OCI-LY1 (cell line): ENCODE measurements at regions not wholly inside any gene's neighbourhood (a gene's known extent, or its start where the extent isn't known, plus 50 kb on each side); places are given as distances from the start of the nearest gene placed in this dataset.

Experiments used
- H2AFZ ChIP-seq: fragments of 200-600 bp; sonication (generic), shearing (Covaris generic); 2 replicates; pipeline ENCODE4 v1.6.0; 2014; ENCODE audit warnings: antibody characterized with exemption, mild to moderate bottlenecking, low read length
- H3F3A ChIP-seq: fragments of 200-600 bp; sonication (generic), shearing (Covaris generic); 2 replicates; pipeline ENCODE4 v1.6.0; 2014; ENCODE audit warnings: mild to moderate bottlenecking, antibody characterized with exemption, low read length, moderate library complexity; ENCODE audit not compliant: insufficient read depth
- H3K27ac ChIP-seq: fragments of 200-600 bp; sonication (generic); 2 replicates; pipeline ENCODE4 v1.5.1; 2014; ENCODE audit warnings: low read length, mixed run types, mild to moderate bottlenecking, low read depth; ENCODE audit not compliant: poor library complexity, severe bottlenecking
- H3K27me3 ChIP-seq: fragments of 200-600 bp; sonication (generic); 2 replicates; pipeline ENCODE4 v1.6.0; 2014; ENCODE audit warnings: antibody characterized with exemption, mild to moderate bottlenecking, low read length, moderate library complexity; ENCODE audit not compliant: insufficient read depth
- H3K36me3 ChIP-seq: fragments of 200-600 bp; sonication (generic); 2 replicates; pipeline ENCODE4 v1.6.1; 2014; ENCODE audit warnings: mild to moderate bottlenecking, antibody characterized with exemption, low read length, moderate library complexity, mixed read lengths; ENCODE audit not compliant: insufficient read depth
- H3K4me1 ChIP-seq: fragments of 200-600 bp; sonication (generic); 2 replicates; pipeline ENCODE4 v1.5.1; 2014; ENCODE audit warnings: mild to moderate bottlenecking, low read length, moderate library complexity; ENCODE audit not compliant: insufficient read depth, severe bottlenecking
- H3K4me2 ChIP-seq: fragments of 200-600 bp; sonication (generic), shearing (Covaris generic); 2 replicates; pipeline ENCODE4 v1.6.1; 2014; ENCODE audit warnings: low read length
- H3K4me3 ChIP-seq: fragments of 200-600 bp; sonication (generic); 2 replicates; pipeline ENCODE4 v1.5.1; 2014; ENCODE audit warnings: low read length, low read depth, mild to moderate bottlenecking, mixed read lengths; ENCODE audit not compliant: poor library complexity, severe bottlenecking
- H3K79me2 ChIP-seq: fragments of 200-600 bp; shearing (Covaris generic); 2 replicates; pipeline ENCODE4 v1.6.1; 2016; ENCODE audit warnings: mixed run types, low read length, mixed read lengths; ENCODE audit not compliant: insufficient read depth
- H3K9ac ChIP-seq: fragments of 200-600 bp; sonication (generic), shearing (Covaris generic); 2 replicates; pipeline ENCODE4 v1.6.1; 2014; ENCODE audit warnings: mild to moderate bottlenecking, low read length, mixed read lengths
- H3K9me2 ChIP-seq: fragments of 200-600 bp; sonication (generic), shearing (Covaris generic); 2 replicates; pipeline ENCODE4 v1.6.1; 2014; ENCODE audit warnings: low read depth, mild to moderate bottlenecking, low read length, mixed read lengths
- H3K9me3 ChIP-seq: fragments of 200-600 bp; shearing (Covaris generic); 2 replicates; pipeline ENCODE4 v1.6.1; 2014; ENCODE audit warnings: low read length, mixed read lengths
- H4K20me1 ChIP-seq: fragments of 200-600 bp; sonication (generic), shearing (Covaris generic); 2 replicates; pipeline ENCODE4 v1.6.0; 2016; ENCODE audit warnings: mild to moderate bottlenecking, low read length; ENCODE audit not compliant: insufficient read depth
- CTCF ChIP-seq: fragments of 200-600 bp; sonication (generic), shearing (Covaris generic); IDR thresholded peaks from 2 replicates; pipeline ENCODE4 v1.5.1; 2017; ENCODE audit warnings: mild to moderate bottlenecking, antibody characterized with exemption, low read length, moderate library complexity, mixed read lengths
- EZH2 ChIP-seq: fragments of 200-600 bp; sonication (generic), shearing (Covaris generic); IDR thresholded peaks from 2 replicates; pipeline ENCODE4 v1.8.0; 2017; ENCODE audit warnings: borderline replicate concordance, mixed run types, mild to moderate bottlenecking, antibody characterized with exemption, low read length, moderate library complexity, mixed read lengths

- Histone ChIP-seq H3K27me3 (no peaks in the 10 kb centered on the region), H3K4me1 (peaks cover 60% of the 10 kb centered on the region), H3K9me2 (no peaks in the 10 kb centered on the region), H3K79me2 (no peaks in the 10 kb centered on the region), H3K36me3 (no peaks in the 10 kb centered on the region), H3K27ac (peak overlapping the region; percentile 78), H3K9me3 (no peaks in the 10 kb centered on the region), H3K4me3 (no peak overlapping the region), H4K20me1 (no peaks in the 10 kb centered on the region), H3F3A (no peaks in the 10 kb centered on the region), H3K9ac (no peak overlapping the region), H2AFZ (no peak overlapping the region), H3K4me2 (no peak overlapping the region)
- no peak for TF ChIP-seq CTCF
These were observed 107.2 kb downstream of the ZNF280B start for GRCh38 chr22:22401381-22401780.

DNA sequence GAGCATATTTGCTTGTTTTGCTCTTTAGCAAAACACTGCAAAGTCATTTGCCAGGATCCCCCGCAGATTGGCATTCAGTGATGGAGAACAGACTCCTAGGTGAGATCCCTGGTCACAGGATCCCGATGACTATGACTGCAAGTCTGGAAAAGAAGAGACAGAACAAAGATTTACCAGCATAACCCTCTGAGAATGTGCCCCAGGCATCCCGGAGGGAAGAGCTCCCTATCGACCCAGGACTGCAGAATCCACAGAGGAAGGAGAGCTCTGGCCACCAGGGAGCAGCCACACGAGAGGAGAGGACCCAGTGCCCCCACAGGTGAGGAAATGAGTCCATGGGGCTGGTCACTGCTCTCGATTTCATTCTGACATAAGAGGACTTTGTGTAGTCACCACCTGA, 105.2 kb downstream of the ZNF280B start:
- Histone ChIP-seq H3K9me3 (no peaks in the 10 kb centered on the region), H3K4me1 (peaks cover 50% of the 10 kb centered on the region), H3F3A (no peaks in the 10 kb centered on the region), H3K27ac (peak overlapping the region; percentile 78), H3K36me3 (no peaks in the 10 kb centered on the region), H3K4me3 (no peak overlapping the region), H3K4me2 (no peak overlapping the region; the same call in 1 of the 2 replicates), H3K9ac (no peak overlapping the region; the same call in 1 of the 2 replicates), H3K9me2 (no peaks in the 10 kb centered on the region), H3K27me3 (no peaks in the 10 kb centered on the region), H3K79me2 (no peaks in the 10 kb centered on the region), H4K20me1 (no peaks in the 10 kb centered on the region), H2AFZ (no peak overlapping the region)
- TF ChIP-seq CTCF, result no peak
- no peak for TF ChIP-seq EZH2

GRCh38 chr22:22403771-22404170, 104.8 kb downstream of the ZNF280B start:
- no peak overlapping the region for H2AFZ ChIP-seq
- no peaks in the 10 kb centered on the region for H3F3A ChIP-seq
- no peak overlapping the region; the same call in 1 of the 2 replicates for H3K9ac ChIP-seq
- H3K27me3 ChIP-seq, result no peaks in the 10 kb centered on the region; the same call in 1 of the 2 replicates
- no peak overlapping the region for H3K4me3 ChIP-seq
- H3K27ac ChIP-seq, result peak overlapping the region; percentile 78
- peak; percentile 57 for TF ChIP-seq CTCF
- no peak for TF ChIP-seq EZH2
- H4K20me1 ChIP-seq, result no peaks in the 10 kb centered on the region
- no peaks in the 10 kb centered on the region for H3K79me2 ChIP-seq
- H3K4me1 ChIP-seq, result peaks cover 48% of the 10 kb centered on the region
- H3K9me2 ChIP-seq, result no peaks in the 10 kb centered on the region
- H3K9me3 ChIP-seq, result no peaks in the 10 kb centered on the region
- no peak overlapping the region; the same call in 1 of the 2 replicates for H3K4me2 ChIP-seq
- H3K36me3 ChIP-seq, result no peaks in the 10 kb centered on the region
